Caco-2 (cell line): ENCODE measurements at regions not wholly inside any gene's neighbourhood (a gene's known extent, or its start where the extent isn't known, plus 50 kb on each side); places are given as distances from the start of the nearest gene placed in this dataset.
A peak's percentile ranks its signal among the peaks of the same experiment; 100 is the strongest.

Experiments used
- BruUV-seq: library from RNA; stranded (reverse); fragments of 400-500 nt; replicated peaks from 2 replicates; lab custom pipeline; 2021; lab: Mats Ljungman, UMichigan
- CTCF ChIA-PET: fragments of 300-600 bp; sonication (Branson Sonifier 250); formaldehyde crosslinking; loops from one replicate; lab custom pipeline; 2022; ENCODE audit warnings: antibody characterized with exemption; lab: Charles Lee
- POLR2A ChIA-PET: fragments of 300-600 bp; sonication (Branson Sonifier 250); formaldehyde crosslinking; loops from one replicate; lab custom pipeline; 2022; ENCODE audit warnings: antibody characterized with exemption; lab: Charles Lee
- DNase-seq, 2 experiments: peaks; one replicate each; pipeline versions ENCODE4 v3.0.0 to v3.0.0-alpha.2; 2020 to 2022
- H3K27me3 ChIP-seq: replicated peaks from 2 replicates; pipeline ENCODE4 v1.6.0; 2011; ENCODE audit warnings: low read length; ENCODE audit not compliant: control insufficient read depth, insufficient read depth
- H3K36me3 ChIP-seq: 2 replicates; pipeline ENCODE4 v1.5.1; 2011; ENCODE audit warnings: low read length; ENCODE audit not compliant: control insufficient read depth, insufficient read depth
- H3K4me1 ChIP-seq: fragments of 250-450 bp; sonication (Bioruptor Pico); 2 replicates; pipeline ENCODE4 v1.5.1; 2020; ENCODE audit warnings: mild to moderate bottlenecking
- H3K4me3 ChIP-seq: 2 replicates; pipeline ENCODE4 v1.5.1; 2011; ENCODE audit warnings: low read depth, mild to moderate bottlenecking, control low read depth, low read length
- H3K9me3 ChIP-seq: fragments of 250-450 bp; sonication (Bioruptor Pico); 2 replicates; pipeline ENCODE4 v1.5.1; 2020; ENCODE audit warnings: mild to moderate bottlenecking, moderate library complexity
- H3K27ac Mint-ChIP-seq: one replicate; pipeline ENCODE4 v1.8.0; 2022; ENCODE audit warnings: mixed read lengths; ENCODE audit not compliant: unreplicated experiment
- H3K27me3 Mint-ChIP-seq: one replicate; pipeline ENCODE4 v1.8.0; 2022; ENCODE audit warnings: mixed read lengths; ENCODE audit not compliant: insufficient read depth, unreplicated experiment
- H3K36me3 Mint-ChIP-seq: one replicate; pipeline ENCODE4 v1.8.0; 2022; ENCODE audit warnings: mild to moderate bottlenecking, mixed read lengths; ENCODE audit not compliant: insufficient read depth, unreplicated experiment
- H3K4me1 Mint-ChIP-seq: one replicate; pipeline ENCODE4 v1.8.0; 2022; ENCODE audit warnings: low read depth, mixed read lengths; ENCODE audit not compliant: unreplicated experiment
- H3K4me3 Mint-ChIP-seq: one replicate; pipeline ENCODE4 v1.8.0; 2022; ENCODE audit warnings: mild to moderate bottlenecking, moderate library complexity, mixed read lengths; ENCODE audit not compliant: unreplicated experiment
- H3K9me3 Mint-ChIP-seq: one replicate; pipeline ENCODE4 v1.8.0; 2022; ENCODE audit warnings: mixed read lengths; ENCODE audit not compliant: unreplicated experiment
- intact Hi-C: fragments of 100-400 bp; cut with micrococcal nuclease; formaldehyde crosslinking; loops from one replicate; pipeline ENCODE4 v1.10.0; 2022; ENCODE audit not compliant: unreplicated experiment
- TF ChIP-seq, protein P1 (sequence below), 2 experiments: fragments of 200-600 bp in 1 of 2; IDR thresholded peaks; 1 replicate in 1 of 2; 2 replicates in 1 of 2; pipeline versions ENCODE4 v1.5.1 to v1.8.0; 2011 to 2022; ENCODE audit warnings: antibody characterized with exemption in 1 of 2, control low read depth in 1 of 2, inconsistent platforms in 1 of 2, low read depth in 1 of 2, low read length in 1 of 2, mild to moderate bottlenecking in 1 of 2, moderate library complexity in 1 of 2; ENCODE audit not compliant: insufficient read depth in 1 of 2, severe bottlenecking in 1 of 2, unreplicated experiment in 1 of 2

DNA sequence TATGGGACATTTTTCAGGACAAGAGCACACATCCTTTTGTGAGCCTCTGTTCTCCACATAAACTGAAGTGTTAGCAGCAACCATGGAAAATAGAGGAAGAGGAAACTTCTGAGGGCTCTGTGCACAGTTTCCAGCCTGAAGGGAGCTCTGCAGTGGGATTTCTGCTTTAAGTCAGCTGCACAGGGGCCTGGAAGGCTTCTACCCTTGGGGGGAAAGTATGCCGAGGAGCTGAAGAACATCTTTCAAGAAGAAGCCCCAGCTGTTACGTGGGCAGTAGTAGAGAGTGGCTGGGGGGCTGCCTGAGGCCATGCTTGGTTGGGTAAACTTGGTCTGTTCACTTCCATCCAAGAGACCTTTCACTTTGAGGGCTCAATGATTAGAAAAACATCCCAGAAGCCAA is 82.7 kb upstream of the EED start:
- ChIA-PET POLR2A (interaction anchor here (1.0 kb wide), 1 partner anchor 92 kb away, joined by 5 read pairs; no protein-coding TSS in a partner anchor), CTCF (interaction anchor here (0.6 to 1.1 kb wide), 2 partner anchors 120 to 876 kb away, joined by 3 to 4 read pairs; partner anchors contain the start of gene TMEM135)
- no peaks in the 10 kb centered on the region for H3K36me3 Mint-ChIP-seq

DNA sequence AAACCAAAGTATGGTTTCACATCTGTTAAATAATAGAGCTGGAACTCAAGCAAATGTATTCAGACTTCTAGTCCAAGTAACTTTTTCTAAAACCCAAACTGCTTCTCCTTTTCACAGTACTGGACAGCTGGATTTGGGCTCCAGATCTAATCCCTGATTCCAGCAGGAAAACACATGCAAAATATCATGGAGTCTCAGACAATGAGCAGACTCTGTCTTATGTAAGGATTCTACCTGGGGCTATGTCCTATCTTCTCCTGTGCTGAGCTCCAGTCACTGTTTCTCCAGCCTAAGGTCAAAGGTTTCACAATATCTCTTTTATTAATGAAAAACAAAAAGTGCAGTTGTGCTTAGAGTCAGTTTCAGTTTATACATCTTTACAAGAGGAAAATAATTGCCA is 83.2 kb upstream of the EED start:
- peaks cover 67% of the 10 kb centered on the region for H3K4me1 ChIP-seq

More for the DNA sequence above, 82.7 kb upstream of the EED start:
- Histone ChIP-seq H3K9me3 (no peaks in the 10 kb centered on the region), H3K36me3 (no peaks in the 10 kb centered on the region), H3K27me3 (no peaks in the 10 kb centered on the region), H3K4me3 (no peak overlapping the region), H3K4me1 (peaks cover 67% of the 10 kb centered on the region)
- DNase-seq = no peak
- peaks cover 55% of the 10 kb centered on the region for H3K4me1 Mint-ChIP-seq
- H3K27me3 Mint-ChIP-seq = no peaks in the 10 kb centered on the region
- no TSS peak for BruUV-seq
- peak overlapping the region; percentile 54 for H3K27ac Mint-ChIP-seq
- no peak overlapping the region for H3K4me3 Mint-ChIP-seq
- intact Hi-C loops = no loop called here
- TF ChIP-seq, protein P1, sequence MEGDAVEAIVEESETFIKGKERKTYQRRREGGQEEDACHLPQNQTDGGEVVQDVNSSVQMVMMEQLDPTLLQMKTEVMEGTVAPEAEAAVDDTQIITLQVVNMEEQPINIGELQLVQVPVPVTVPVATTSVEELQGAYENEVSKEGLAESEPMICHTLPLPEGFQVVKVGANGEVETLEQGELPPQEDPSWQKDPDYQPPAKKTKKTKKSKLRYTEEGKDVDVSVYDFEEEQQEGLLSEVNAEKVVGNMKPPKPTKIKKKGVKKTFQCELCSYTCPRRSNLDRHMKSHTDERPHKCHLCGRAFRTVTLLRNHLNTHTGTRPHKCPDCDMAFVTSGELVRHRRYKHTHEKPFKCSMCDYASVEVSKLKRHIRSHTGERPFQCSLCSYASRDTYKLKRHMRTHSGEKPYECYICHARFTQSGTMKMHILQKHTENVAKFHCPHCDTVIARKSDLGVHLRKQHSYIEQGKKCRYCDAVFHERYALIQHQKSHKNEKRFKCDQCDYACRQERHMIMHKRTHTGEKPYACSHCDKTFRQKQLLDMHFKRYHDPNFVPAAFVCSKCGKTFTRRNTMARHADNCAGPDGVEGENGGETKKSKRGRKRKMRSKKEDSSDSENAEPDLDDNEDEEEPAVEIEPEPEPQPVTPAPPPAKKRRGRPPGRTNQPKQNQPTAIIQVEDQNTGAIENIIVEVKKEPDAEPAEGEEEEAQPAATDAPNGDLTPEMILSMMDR (IDR thresholded peaks at IDR 0.05; ENCODE audit: insufficient read depth in 1 of 2, low read depth in 1 of 2, low read length in 1 of 2, severe bottlenecking in 1 of 2, unreplicated experiment in 1 of 2) = no peak
- H3K9me3 Mint-ChIP-seq = no peaks in the 10 kb centered on the region

DNA sequence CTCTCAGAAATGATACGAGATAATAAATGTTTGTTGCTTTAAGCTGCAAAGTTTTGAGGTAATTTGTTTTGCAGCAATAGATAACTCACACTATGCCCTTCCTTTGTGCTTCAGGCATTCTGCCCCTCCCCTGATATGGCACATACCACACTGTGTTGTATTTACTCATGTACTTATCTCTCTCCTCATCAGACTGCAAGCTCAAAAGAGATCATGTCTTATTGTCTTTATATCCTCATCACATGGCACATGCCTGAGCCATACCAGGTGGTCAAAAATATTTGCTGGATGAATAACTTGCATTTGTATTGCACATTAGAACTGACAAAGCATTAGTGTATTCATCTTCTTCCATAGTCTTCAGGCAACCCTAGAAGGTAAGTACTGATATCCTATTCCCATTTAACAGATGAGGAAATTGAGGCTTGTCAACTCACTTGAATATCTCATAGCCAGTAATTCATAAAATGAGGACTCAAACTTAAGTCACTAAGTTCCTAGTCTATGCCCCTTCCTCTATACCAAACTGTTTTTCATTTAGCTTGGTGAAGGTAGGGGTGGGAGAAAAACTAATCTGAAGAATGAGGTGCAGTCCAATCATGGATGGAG is 83.9 kb upstream of the EED start:
- H3K27ac Mint-ChIP-seq = peak overlapping the region; percentile 7

More for the DNA sequence above, 83.2 kb upstream of the EED start:
- no peak for DNase-seq
- H3K4me1 Mint-ChIP-seq = peaks cover 60% of the 10 kb centered on the region
- no peak overlapping the region for H3K4me3 Mint-ChIP-seq
- intact Hi-C loops = no loop called here
- no peaks in the 10 kb centered on the region for H3K27me3 Mint-ChIP-seq
- CTCF ChIA-PET = no interaction called here
- Histone ChIP-seq H3K36me3 (no peaks in the 10 kb centered on the region), H3K27me3 (no peaks in the 10 kb centered on the region), H3K9me3 (no peaks in the 10 kb centered on the region), H3K4me3 (no peak overlapping the region)
- BruUV-seq = no TSS peak
- no peaks in the 10 kb centered on the region for H3K9me3 Mint-ChIP-seq
- TF ChIP-seq, protein P1 (IDR thresholded peaks at IDR 0.05; ENCODE audit: insufficient read depth in 1 of 2, low read depth in 1 of 2, low read length in 1 of 2, severe bottlenecking in 1 of 2, unreplicated experiment in 1 of 2) = no peak
- POLR2A ChIA-PET = interaction anchor here (1.0 kb wide), 1 partner anchor 92 kb away, joined by 5 read pairs; no protein-coding TSS in a partner anchor
- peak overlapping the region; percentile 54 for H3K27ac Mint-ChIP-seq
- H3K36me3 Mint-ChIP-seq = no peaks in the 10 kb centered on the region

More for the DNA sequence above, 83.9 kb upstream of the EED start:
- Histone ChIP-seq H3K36me3 (no peaks in the 10 kb centered on the region), H3K4me1 (peaks cover 67% of the 10 kb centered on the region), H3K9me3 (no peaks in the 10 kb centered on the region), H3K4me3 (no peak overlapping the region), H3K27me3 (no peaks in the 10 kb centered on the region)
- Mint-ChIP-seq H3K27me3 (no peaks in the 10 kb centered on the region), H3K4me3 (no peak overlapping the region), H3K4me1 (peaks cover 62% of the 10 kb centered on the region), H3K36me3 (no peaks in the 10 kb centered on the region), H3K9me3 (no peaks in the 10 kb centered on the region)
- TF ChIP-seq, protein P1 (IDR thresholded peaks at IDR 0.05; ENCODE audit: insufficient read depth in 1 of 2, low read depth in 1 of 2, low read length in 1 of 2, severe bottlenecking in 1 of 2, unreplicated experiment in 1 of 2) = no peak
- ChIA-PET CTCF (interaction anchor here (0.8 to 1.6 kb wide), 6 partner anchors 26 to 255 kb away, joined by 3 to 10 read pairs (median 3); partner anchors contain the start of gene PICALM), POLR2A (interaction anchor here (0.6 to 2.2 kb wide), 3 partner anchors 25 to 496 kb away, joined by 3 to 15 read pairs (median 3); partner anchors contain the start of genes CREBZF and PICALM)
- intact Hi-C loops = loop anchor here (1.0 kb wide), 4 partner anchors 26 to 91 kb away; partner anchors contain the start of gene PICALM
- BruUV-seq = no TSS peak
- peak; percentile 83 to 89 for DNase-seq
